Kidney (tissue), 13 donors: ENCODE measurements at regions not wholly inside any gene's neighbourhood (a gene's known extent, or its start where the extent isn't known, plus 50 kb on each side); places are given as distances from the start of the nearest gene placed in this dataset.

Source experiments
- DNase-seq, 5 donors: peaks; one replicate each; pipeline ENCODE4 v3.0.0-alpha.2; 2013 to 2020
- FAIRE-seq: peaks from 2 replicates; lab custom pipeline; 2012; peaks lifted over from hg19 to GRCh38; lab: Jason Lieb, UNC
- H3K27ac ChIP-seq, 2 donors: one replicate each; pipeline ENCODE4 v1.7.0; 2013; ENCODE audit warnings: low read depth in 2 of 2, low read length in 2 of 2, inconsistent platforms in 1 of 2
- H3K27me3 ChIP-seq: one replicate; pipeline ENCODE4 v1.7.1; 2013; ENCODE audit warnings: low read length, inconsistent platforms; ENCODE audit not compliant: control insufficient read depth, insufficient read depth
- H3K36me3 ChIP-seq, 3 donors: one replicate each; pipeline versions ENCODE4 v1.7.0 to v1.7.1; 2013; ENCODE audit warnings: low read length in 3 of 3, control low read depth in 1 of 3, inconsistent platforms in 1 of 3; ENCODE audit not compliant: insufficient read depth in 3 of 3, control insufficient read depth in 2 of 3
- H3K4me1 ChIP-seq, 3 donors: one replicate each; pipeline versions ENCODE4 v1.7.0 to v1.7.1; 2013; ENCODE audit warnings: low read length in 3 of 3, inconsistent platforms in 1 of 3, low read depth in 1 of 3; ENCODE audit not compliant: control insufficient read depth in 2 of 3, insufficient read depth in 2 of 3
- H3K4me3 ChIP-seq, 3 donors: one replicate each; pipeline versions ENCODE4 v1.7.0 to v1.8.1; 2013; ENCODE audit warnings: low read length in 3 of 3, control low read depth in 1 of 3, inconsistent platforms in 1 of 3
- H3K9ac ChIP-seq, 3 donors: one replicate each; pipeline versions ENCODE4 v1.7.0 to v1.7.1; 2013; ENCODE audit warnings: low read length in 3 of 3, control low read depth in 1 of 3, inconsistent platforms in 1 of 3
- H3K9me3 ChIP-seq, 3 donors: one replicate each; pipeline versions ENCODE4 v1.7.0 to v1.7.1; 2013; ENCODE audit warnings: low read length in 3 of 3, control low read depth in 1 of 3, inconsistent platforms in 1 of 3; ENCODE audit not compliant: control insufficient read depth in 2 of 3, insufficient read depth in 1 of 3
- intact Hi-C: fragments of 100-400 bp; cut with DNase I; formaldehyde crosslinking; loops from one replicate; pipeline ENCODE4 v1.11.1; 2022
- TF ChIP-seq, protein P1 (sequence below): IDR thresholded peaks from 3 replicates; pipeline ENCODE4 v1.5.1; 2012; ENCODE audit warnings: mild to moderate bottlenecking, moderate library complexity, borderline replicate concordance; ENCODE audit not compliant: insufficient read depth; ENCODE audit errors: extremely low read depth
- donor health status: control.
- donor health status: control.
- donor health status: control.
- donor health status: control.
- donor health status: control.
- donor health status: DM: yes; HTN: yes; CAD: no.
- donor health status: Normal renal cell carcinoma (clear cell type).

DNA sequence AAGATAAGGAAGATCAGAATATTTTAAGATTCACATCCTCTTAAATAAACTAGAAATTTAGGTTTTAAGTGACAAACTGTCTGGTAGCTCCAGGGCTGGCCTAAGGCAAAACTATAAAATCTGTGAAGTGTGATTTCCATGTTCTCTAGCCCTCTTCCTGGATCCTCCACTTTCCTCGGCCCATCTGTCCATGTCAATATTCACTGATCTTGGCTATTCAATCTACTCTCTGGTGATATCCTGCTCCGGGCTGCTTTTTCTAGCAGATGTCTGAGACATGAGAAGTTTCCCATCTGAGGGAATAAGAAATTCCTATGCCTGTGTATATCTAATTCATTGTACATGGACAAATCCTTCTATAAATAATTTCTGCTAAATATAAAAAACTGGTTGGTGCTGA is 500.4 kb downstream of the GALC start:
- Histone ChIP-seq H3K9me3 (no peaks in the 10 kb centered on the region), H3K36me3 (no peaks in the 10 kb centered on the region), H3K9ac (no peak overlapping the region), H3K27me3 (no peaks in the 10 kb centered on the region), H3K27ac (no peak overlapping the region), H3K4me3 (no peak overlapping the region), H3K4me1 (no peaks in the 10 kb centered on the region)
- intact Hi-C loops, result no loop called here
- no peak for FAIRE-seq
- DNase-seq, result no peak
- TF ChIP-seq, protein P1, sequence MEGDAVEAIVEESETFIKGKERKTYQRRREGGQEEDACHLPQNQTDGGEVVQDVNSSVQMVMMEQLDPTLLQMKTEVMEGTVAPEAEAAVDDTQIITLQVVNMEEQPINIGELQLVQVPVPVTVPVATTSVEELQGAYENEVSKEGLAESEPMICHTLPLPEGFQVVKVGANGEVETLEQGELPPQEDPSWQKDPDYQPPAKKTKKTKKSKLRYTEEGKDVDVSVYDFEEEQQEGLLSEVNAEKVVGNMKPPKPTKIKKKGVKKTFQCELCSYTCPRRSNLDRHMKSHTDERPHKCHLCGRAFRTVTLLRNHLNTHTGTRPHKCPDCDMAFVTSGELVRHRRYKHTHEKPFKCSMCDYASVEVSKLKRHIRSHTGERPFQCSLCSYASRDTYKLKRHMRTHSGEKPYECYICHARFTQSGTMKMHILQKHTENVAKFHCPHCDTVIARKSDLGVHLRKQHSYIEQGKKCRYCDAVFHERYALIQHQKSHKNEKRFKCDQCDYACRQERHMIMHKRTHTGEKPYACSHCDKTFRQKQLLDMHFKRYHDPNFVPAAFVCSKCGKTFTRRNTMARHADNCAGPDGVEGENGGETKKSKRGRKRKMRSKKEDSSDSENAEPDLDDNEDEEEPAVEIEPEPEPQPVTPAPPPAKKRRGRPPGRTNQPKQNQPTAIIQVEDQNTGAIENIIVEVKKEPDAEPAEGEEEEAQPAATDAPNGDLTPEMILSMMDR, result no peak

DNA sequence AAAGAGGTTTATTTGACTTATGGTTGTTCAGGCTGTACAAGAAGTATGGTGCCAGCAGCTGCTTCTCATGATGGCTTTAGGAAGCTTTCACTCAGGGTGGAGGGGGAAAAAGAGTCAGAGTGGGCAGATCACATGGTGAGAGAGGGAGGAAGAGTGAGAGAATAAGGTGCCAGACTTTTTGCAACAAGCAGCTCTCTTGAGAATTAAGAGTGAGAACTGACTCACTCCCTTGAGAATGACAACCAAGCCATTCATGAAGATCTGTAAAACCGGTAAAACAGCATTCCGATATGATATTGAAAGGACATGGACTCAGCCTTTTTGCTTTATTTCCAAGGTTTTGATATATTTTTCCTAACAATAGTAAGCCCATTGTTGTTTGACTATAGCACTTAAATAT is 501.2 kb downstream of the GALC start:
- DNase-seq (no peak), FAIRE-seq (no peak)
- H3K36me3 ChIP-seq, result no peaks in the 10 kb centered on the region
- no peak overlapping the region for H3K27ac ChIP-seq
- H3K9ac ChIP-seq, result no peak overlapping the region
- intact Hi-C loops, result no loop called here
- no peaks in the 10 kb centered on the region for H3K27me3 ChIP-seq
- no peaks in the 10 kb centered on the region for H3K9me3 ChIP-seq
- H3K4me1 ChIP-seq, result no peaks in the 10 kb centered on the region
- TF ChIP-seq, protein P1, result no peak
- no peak overlapping the region for H3K4me3 ChIP-seq

DNA sequence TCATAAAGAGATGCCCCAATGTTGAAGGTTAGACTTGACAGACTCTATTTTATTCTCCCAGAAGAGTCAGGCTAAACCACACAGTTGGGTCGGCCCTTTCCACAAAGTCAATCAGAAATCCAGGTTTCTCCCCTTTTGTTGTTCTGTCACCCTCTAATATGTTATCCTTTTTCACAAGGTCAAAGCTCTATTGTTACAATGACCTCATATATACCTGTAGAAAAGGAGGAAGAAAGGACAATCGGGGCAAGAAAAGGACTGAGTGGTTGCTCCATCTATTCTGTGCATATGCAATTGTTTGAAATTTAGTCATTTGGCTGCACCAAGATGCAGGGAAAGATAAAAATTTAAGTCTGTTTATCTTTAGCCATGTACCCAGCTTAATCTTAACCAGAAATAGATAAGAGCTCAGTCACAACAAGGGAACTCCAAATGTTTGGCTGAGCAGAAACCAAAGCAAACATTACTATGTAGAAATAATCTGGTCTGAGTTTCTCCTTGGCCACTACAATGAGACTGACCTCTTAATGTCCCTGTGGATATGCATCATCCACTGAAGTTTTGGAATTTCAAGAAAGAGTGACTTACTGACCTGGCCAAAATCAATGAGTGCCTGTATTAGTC is 503.7 kb downstream of the GALC start:
- TF ChIP-seq, protein P1, result no peak
- Histone ChIP-seq H3K4me3 (no peak overlapping the region), H3K27me3 (no peaks in the 10 kb centered on the region), H3K9ac (no peak overlapping the region), H3K27ac (no peak overlapping the region), H3K9me3 (no peaks in the 10 kb centered on the region), H3K36me3 (no peaks in the 10 kb centered on the region), H3K4me1 (no peaks in the 10 kb centered on the region)
- FAIRE-seq (no peak), DNase-seq (no peak)
- intact Hi-C loops, result no loop called here
